PC-9 (cell line): ENCODE measurements at regions not wholly inside any gene's neighbourhood (a gene's known extent, or its start where the extent isn't known, plus 50 kb on each side); places are given as distances from the start of the nearest gene placed in this dataset.

ENCODE experiments used
- CTCF ChIP-seq: fragments of 200-600 bp; sonication (generic); conservative IDR thresholded peaks from 2 replicates; pipeline ENCODE4 v1.6.1; 2017; ENCODE audit warnings: mixed run types, antibody characterized with exemption, mild to moderate bottlenecking, moderate library complexity
- EZH2 ChIP-seq: fragments of 200-600 bp; sonication (generic); IDR thresholded peaks from 2 replicates; pipeline ENCODE4 v1.8.0; 2017; ENCODE audit warnings: antibody characterized with exemption, low read depth

GRCh38 chr6:15987569-15987968 lies 141.3 kb upstream of the MYLIP start:
- TF ChIP-seq CTCF: no peak
- TF ChIP-seq EZH2: no peak
